ENCODE measurements at regions not wholly inside any gene's neighbourhood (a gene's known extent, or its start where the extent isn't known, plus 50 kb on each side); places are given as distances from the start of the nearest gene placed in this dataset.

DNA sequence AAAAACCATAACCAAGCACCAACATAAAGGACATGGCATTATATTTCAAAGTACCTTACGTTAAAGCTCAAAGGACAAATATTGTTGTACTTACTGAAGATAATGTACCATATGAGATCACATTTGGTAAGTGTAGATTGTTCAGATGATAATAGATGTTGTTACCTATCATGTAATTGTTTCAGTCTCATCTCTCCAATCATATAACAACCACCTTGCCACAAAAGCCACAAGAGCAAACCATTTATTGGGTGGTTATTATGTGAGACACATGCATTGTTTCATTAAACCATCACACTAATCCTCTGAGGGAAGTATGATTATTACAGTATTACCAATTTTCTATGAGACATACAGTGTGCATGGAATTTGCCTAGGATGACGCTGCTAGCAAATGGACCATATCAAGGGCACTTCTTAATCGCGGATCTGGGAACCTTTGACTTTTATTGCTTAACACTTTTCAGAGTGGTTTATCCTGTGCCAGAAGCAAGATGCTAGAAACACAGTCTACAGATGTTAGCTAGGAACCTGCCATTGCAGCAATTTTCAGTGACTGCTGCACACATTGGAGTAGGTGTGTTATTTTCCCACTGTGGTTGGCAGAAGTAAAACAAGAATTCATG is 149.8 kb upstream of the AKIRIN2 start:
- Histone ChIP-seq H3K4me1 (no peaks in the 10 kb centered on the region), H3K9me3 (no peaks in the 10 kb centered on the region), H3K4me3 (no peak overlapping the region), H3K27me3 (no peaks in the 10 kb centered on the region), H3K27ac (no peak overlapping the region), H3K36me3 (no peaks in the 10 kb centered on the region)
- DNase-seq (peak in 2 of 4 donors; percentile 69 to 77), ATAC-seq (no peak)
- intact Hi-C loops (cut with DNase I), result no loop called here
- TF ChIP-seq, protein P1, sequence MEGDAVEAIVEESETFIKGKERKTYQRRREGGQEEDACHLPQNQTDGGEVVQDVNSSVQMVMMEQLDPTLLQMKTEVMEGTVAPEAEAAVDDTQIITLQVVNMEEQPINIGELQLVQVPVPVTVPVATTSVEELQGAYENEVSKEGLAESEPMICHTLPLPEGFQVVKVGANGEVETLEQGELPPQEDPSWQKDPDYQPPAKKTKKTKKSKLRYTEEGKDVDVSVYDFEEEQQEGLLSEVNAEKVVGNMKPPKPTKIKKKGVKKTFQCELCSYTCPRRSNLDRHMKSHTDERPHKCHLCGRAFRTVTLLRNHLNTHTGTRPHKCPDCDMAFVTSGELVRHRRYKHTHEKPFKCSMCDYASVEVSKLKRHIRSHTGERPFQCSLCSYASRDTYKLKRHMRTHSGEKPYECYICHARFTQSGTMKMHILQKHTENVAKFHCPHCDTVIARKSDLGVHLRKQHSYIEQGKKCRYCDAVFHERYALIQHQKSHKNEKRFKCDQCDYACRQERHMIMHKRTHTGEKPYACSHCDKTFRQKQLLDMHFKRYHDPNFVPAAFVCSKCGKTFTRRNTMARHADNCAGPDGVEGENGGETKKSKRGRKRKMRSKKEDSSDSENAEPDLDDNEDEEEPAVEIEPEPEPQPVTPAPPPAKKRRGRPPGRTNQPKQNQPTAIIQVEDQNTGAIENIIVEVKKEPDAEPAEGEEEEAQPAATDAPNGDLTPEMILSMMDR (IDR thresholded peaks at IDR 0.05), result no peak

DNA sequence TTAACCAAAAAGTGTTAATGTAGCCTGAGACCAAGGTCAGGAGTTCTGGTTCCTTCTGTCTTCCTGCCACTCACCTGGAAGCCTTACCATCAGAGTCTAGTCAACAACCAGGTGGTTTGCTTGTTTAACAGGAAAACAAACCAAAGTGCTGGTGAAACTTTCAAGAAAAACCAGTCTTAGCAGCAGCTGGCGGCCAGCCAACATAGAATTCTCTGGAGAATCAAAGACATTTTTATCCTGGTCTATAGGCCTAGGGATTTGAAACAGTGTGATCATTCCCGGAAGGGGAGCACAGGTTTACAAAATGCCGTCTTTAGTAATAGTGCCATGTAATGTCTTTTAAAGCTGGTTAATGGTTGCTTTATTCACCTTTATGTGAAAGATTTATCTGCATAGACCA is 146.6 kb upstream of the AKIRIN2 start:
- Histone ChIP-seq H3K4me3 (no peak overlapping the region), H3K27me3 (no peaks in the 10 kb centered on the region), H3K36me3 (no peaks in the 10 kb centered on the region), H3K9me3 (no peaks in the 10 kb centered on the region), H3K27ac (no peak overlapping the region), H3K4me1 (no peaks in the 10 kb centered on the region)
- ATAC-seq (no peak), DNase-seq (no peak)
- intact Hi-C loops (cut with DNase I), result no loop called here
- TF ChIP-seq, protein P1 (IDR thresholded peaks at IDR 0.05), result no peak

DNA sequence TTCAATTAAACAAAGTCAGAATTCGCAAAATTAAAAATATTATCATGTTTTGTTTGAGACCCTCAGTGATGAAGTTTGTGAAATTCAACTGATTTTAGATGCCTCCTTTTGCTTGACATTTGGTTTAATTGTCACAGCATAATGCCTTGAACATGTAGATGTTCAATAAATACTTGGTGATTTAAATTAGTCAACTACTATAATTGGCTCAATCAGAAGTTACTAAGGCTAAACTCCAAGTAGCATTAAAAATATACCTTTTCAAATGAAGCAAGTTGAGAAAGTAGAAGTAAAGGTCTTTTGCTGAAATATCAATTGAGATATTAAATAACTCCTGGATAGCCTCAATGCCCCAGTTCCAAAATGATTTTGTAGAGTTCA is 145.8 kb upstream of the AKIRIN2 start:
- Histone ChIP-seq H3K36me3 (no peaks in the 10 kb centered on the region), H3K4me3 (no peak overlapping the region), H3K4me1 (no peaks in the 10 kb centered on the region), H3K27ac (no peak overlapping the region), H3K9me3 (no peaks in the 10 kb centered on the region), H3K27me3 (no peaks in the 10 kb centered on the region)
- TF ChIP-seq, protein P1 (IDR thresholded peaks at IDR 0.05), result no peak
- DNase-seq (no peak), ATAC-seq (no peak)
- intact Hi-C loops (cut with DNase I), result no loop called here

DNA sequence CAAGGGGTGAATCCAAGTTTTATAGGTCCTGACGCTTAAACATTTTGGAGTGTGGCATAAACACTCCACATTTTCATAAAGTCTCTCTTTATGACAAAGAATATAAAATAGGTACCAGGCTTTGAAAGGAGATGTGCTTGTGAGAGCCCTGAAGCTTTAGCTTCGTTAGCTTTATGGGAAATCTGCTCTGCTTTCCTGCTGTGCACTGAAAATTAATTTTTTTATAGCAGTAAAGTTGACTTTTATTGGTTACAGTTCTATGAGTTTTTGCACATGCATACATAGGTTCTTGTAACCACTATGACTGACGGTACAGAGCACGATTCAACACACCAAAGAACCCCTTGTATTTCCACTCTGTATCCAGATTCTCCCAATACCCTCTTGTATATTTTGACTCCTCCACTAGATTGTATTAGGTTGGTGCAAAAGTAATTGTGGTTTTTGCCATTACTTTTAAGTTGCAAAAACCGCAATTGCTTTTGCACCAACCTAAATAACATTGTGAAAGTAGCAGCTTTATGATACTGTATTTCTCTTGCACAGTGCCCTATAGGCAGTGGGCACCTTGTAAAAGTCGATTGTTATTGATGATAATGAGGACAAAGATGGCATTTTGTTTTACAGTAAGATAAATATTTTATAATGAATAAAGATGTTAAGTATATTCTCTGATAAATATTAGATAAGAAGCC is 145.2 kb upstream of the AKIRIN2 start:
- TF ChIP-seq, protein P1 (IDR thresholded peaks at IDR 0.05), result no peak
- no peak overlapping the region for H3K4me3 ChIP-seq
- H3K36me3 ChIP-seq, result no peaks in the 10 kb centered on the region
- no peak overlapping the region for H3K27ac ChIP-seq
- ATAC-seq, result no peak
- no peak for DNase-seq
- intact Hi-C loops (cut with DNase I), result no loop called here
- H3K9me3 ChIP-seq, result no peaks in the 10 kb centered on the region
- no peaks in the 10 kb centered on the region for H3K4me1 ChIP-seq
- H3K27me3 ChIP-seq, result no peaks in the 10 kb centered on the region

DNA sequence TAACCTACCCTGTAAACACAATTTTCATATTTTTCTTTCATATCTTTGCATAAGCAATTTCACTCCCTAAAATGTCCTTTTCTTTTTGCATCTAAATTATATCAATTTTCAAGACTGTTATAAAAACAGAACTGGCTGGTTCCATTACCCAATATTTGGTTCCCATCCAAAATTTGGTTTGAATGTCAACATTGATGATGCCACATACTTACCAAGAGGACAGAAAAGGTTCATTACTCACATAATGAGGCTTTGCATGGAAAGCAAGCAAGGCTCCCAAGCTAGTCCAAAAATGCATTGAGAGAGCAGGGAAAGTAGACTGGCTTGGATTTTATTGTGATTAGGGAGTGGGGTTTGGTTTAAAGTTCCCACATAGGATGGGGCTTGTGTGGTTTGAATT is 144.4 kb upstream of the AKIRIN2 start:
- no peaks in the 10 kb centered on the region for H3K27me3 ChIP-seq
- no peaks in the 10 kb centered on the region for H3K36me3 ChIP-seq
- intact Hi-C loops (cut with DNase I), result no loop called here
- TF ChIP-seq, protein P1 (IDR thresholded peaks at IDR 0.05), result no peak
- ATAC-seq (no peak), DNase-seq (no peak)
- H3K9me3 ChIP-seq, result no peaks in the 10 kb centered on the region
- H3K4me1 ChIP-seq, result no peaks in the 10 kb centered on the region
- H3K27ac ChIP-seq, result no peak overlapping the region
- H3K4me3 ChIP-seq, result no peak overlapping the region

All from left lung (tissue), 4 donors.